ENCODE measurements at regions not wholly inside any gene's neighbourhood (a gene's known extent, or its start where the extent isn't known, plus 50 kb on each side); places are given as distances from the start of the nearest gene placed in this dataset.

DNA sequence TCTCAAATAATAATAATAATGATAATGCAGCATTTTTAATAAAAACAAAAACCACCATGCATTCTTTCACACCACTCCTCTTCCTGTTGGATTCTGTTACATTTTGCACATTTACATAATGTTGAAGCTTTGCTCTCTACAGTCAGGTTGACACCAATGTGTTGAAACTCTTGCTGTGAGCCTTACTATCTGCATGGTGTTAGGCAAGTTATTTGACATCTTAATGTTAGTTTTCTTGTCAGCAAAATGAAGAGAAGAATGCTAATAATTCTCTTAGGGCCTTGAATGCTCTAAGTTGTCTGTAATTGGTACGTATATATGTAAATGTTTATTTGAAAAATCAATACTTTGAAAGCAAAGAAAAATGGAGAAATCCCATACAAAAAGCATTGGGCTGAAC is 525.5 kb upstream of the PTGER4 start:
- TF ChIP-seq, protein P1, sequence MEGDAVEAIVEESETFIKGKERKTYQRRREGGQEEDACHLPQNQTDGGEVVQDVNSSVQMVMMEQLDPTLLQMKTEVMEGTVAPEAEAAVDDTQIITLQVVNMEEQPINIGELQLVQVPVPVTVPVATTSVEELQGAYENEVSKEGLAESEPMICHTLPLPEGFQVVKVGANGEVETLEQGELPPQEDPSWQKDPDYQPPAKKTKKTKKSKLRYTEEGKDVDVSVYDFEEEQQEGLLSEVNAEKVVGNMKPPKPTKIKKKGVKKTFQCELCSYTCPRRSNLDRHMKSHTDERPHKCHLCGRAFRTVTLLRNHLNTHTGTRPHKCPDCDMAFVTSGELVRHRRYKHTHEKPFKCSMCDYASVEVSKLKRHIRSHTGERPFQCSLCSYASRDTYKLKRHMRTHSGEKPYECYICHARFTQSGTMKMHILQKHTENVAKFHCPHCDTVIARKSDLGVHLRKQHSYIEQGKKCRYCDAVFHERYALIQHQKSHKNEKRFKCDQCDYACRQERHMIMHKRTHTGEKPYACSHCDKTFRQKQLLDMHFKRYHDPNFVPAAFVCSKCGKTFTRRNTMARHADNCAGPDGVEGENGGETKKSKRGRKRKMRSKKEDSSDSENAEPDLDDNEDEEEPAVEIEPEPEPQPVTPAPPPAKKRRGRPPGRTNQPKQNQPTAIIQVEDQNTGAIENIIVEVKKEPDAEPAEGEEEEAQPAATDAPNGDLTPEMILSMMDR (conservative IDR thresholded peaks at IDR 0.05), result no peak
- no peak for TF ChIP-seq ZFX (IDR thresholded peaks at IDR 0.05)
